ENCODE measurements at regions not wholly inside any gene's neighbourhood (a gene's known extent, or its start where the extent isn't known, plus 50 kb on each side); places are given as distances from the start of the nearest gene placed in this dataset.
"Not testable (repeated sequence)": the region's sequence is repeated elsewhere in the genome, so short reads cannot be mapped to it uniquely, and the experiment has no call there.

GRCh38 chr4:3365871-3366842 lies 73.3 kb downstream of the RGS12 start:
- no peak for DNase-seq

- DNase-seq = no peak
These were observed 74.3 kb downstream of the RGS12 start for GRCh38 chr4:3366893-3367775.

GRCh38 chr4:3367866-3368265 lies 73.9 kb upstream of the HGFAC start:
- DNase-seq = no peak

GRCh38 chr4:3368334-3368733 lies 73.4 kb upstream of the HGFAC start:
- no peak for DNase-seq

- no peak for DNase-seq
These were observed 72.7 kb upstream of the HGFAC start for GRCh38 chr4:3368841-3369760.

GRCh38 chr4:3369781-3370674 lies 71.7 kb upstream of the HGFAC start:
- DNase-seq = peak in 1 of 2 experiments; percentile 12

GRCh38 chr4:3371033-3372001 lies 70.5 kb upstream of the HGFAC start:
- no peak for DNase-seq

- DNase-seq = no peak
These were observed 69.4 kb upstream of the HGFAC start for GRCh38 chr4:3372264-3372932.

- DNase-seq = no peak
These were observed 68.8 kb upstream of the HGFAC start for GRCh38 chr4:3372933-3373465.

GRCh38 chr4:3373468-3373867 lies 68.3 kb upstream of the HGFAC start:
- no peak for DNase-seq

- no peak for DNase-seq
These were observed 67.6 kb upstream of the HGFAC start for GRCh38 chr4:3374011-3374645.

GRCh38 chr4:3374667-3375066 lies 67.1 kb upstream of the HGFAC start:
- no peak for DNase-seq

GRCh38 chr4:3375688-3376087 lies 66.1 kb upstream of the HGFAC start:
- no peak for DNase-seq

GRCh38 chr4:3376266-3376665 lies 65.5 kb upstream of the HGFAC start:
- DNase-seq = no peak

GRCh38 chr4:3377557-3377956 lies 64.2 kb upstream of the HGFAC start:
- DNase-seq = no peak

- DNase-seq = not testable (repeated sequence)
These were observed 61.4 kb upstream of the HGFAC start for GRCh38 chr4:3380336-3380735.

GRCh38 chr4:3381208-3381607 lies 60.6 kb upstream of the HGFAC start:
- DNase-seq = not testable (repeated sequence)

- no peak for DNase-seq
These were observed 59.5 kb upstream of the HGFAC start for GRCh38 chr4:3382251-3382650.

- DNase-seq = no peak
These were observed 57.4 kb upstream of the HGFAC start for GRCh38 chr4:3384391-3384770.
